GM12865 (cell line): ENCODE measurements at regions not wholly inside any gene's neighbourhood (a gene's known extent, or its start where the extent isn't known, plus 50 kb on each side); places are given as distances from the start of the nearest gene placed in this dataset.

Source experiments
- DNase-seq: peaks from one replicate; pipeline ENCODE4 v3.0.0; 2010; ENCODE audit warnings: low read depth
- H3K4me3 ChIP-seq: 2 replicates; pipeline ENCODE4 v1.5.1; 2011; ENCODE audit warnings: mild to moderate bottlenecking, low read depth, low read length, control low read depth
- TF ChIP-seq, protein P1 (sequence below): IDR thresholded peaks from 2 replicates; pipeline ENCODE4 v1.5.1; 2011; ENCODE audit warnings: low read length, control low read depth, low read depth, inconsistent platforms; ENCODE audit not compliant: insufficient read depth; ENCODE audit errors: missing control alignments

DNA sequence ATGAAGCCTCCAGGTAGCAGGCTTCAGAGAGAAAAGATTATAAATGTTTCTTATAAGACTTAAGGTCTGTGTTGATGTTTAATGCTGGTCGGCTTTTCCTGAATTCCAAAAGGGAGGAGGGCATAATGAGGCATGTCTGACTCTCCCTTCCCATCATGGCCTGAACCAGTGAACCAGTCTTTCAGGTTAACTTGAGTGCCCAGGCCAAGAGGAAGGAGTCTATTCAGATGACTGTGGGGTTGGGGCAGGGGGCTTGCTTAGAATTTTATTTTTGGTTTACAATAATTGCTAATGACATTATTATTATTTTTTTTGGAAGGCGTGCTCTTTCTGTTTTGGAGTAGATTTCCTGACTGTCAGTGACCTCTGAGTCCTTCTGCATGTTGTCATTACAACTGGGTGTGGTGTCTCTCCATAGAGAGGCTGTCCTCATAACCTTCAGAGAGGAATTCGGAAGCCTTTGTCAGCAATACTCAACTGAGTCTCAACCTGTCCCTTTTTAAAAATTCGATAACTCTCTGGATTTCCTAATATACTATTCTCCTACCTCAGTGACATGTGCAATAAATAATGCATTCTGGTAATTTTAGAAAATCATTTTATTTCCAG is 275.1 kb upstream of the CXCR4 start:
- TF ChIP-seq, protein P1, sequence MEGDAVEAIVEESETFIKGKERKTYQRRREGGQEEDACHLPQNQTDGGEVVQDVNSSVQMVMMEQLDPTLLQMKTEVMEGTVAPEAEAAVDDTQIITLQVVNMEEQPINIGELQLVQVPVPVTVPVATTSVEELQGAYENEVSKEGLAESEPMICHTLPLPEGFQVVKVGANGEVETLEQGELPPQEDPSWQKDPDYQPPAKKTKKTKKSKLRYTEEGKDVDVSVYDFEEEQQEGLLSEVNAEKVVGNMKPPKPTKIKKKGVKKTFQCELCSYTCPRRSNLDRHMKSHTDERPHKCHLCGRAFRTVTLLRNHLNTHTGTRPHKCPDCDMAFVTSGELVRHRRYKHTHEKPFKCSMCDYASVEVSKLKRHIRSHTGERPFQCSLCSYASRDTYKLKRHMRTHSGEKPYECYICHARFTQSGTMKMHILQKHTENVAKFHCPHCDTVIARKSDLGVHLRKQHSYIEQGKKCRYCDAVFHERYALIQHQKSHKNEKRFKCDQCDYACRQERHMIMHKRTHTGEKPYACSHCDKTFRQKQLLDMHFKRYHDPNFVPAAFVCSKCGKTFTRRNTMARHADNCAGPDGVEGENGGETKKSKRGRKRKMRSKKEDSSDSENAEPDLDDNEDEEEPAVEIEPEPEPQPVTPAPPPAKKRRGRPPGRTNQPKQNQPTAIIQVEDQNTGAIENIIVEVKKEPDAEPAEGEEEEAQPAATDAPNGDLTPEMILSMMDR: no peak
- H3K4me3 ChIP-seq: no peak overlapping the region
- no peak for DNase-seq

DNA sequence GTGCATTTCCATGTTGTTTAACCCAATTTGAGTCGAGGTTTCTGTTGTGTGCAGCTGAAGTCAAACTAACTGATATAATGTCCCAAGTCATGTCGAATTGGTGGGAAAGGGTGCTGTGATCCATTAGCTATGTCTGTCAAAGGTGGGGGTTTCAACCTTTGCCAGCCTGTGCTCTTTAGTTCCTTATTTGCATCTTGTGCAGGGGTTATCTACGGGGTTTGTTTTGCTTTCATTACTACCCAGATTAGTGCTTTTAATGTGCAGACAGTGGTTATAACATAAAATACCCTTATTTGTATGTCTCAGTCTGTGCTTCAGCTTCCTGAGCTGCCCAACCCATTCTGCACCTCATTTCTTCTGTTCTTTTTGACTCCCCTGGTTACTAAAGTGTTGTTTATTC is 271.9 kb upstream of the CXCR4 start:
- H3K4me3 ChIP-seq: peak overlapping the region; percentile 13
- peak; percentile 69 for DNase-seq
- TF ChIP-seq, protein P1: no peak

DNA sequence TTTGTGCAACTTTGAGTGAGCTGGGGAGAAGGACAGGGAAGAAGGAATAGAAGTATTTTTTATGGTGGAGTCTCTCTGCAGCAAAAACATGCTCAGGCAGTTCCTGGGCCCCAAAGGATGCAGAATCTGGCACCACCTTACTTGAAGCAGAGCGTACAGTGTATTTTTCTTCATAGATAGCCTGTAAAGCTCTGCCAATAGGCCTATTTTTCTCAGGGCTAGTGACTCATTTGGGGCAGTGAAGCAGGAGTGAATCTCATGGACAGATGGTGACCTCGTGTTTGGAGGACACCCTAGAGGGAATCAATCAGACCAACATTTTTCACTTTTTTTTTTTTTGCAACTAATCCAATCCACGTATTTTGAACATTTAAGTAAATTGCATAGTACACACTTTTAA is 268.1 kb upstream of the CXCR4 start:
- no peak overlapping the region for H3K4me3 ChIP-seq
- no peak for DNase-seq
- TF ChIP-seq, protein P1: no peak

DNA sequence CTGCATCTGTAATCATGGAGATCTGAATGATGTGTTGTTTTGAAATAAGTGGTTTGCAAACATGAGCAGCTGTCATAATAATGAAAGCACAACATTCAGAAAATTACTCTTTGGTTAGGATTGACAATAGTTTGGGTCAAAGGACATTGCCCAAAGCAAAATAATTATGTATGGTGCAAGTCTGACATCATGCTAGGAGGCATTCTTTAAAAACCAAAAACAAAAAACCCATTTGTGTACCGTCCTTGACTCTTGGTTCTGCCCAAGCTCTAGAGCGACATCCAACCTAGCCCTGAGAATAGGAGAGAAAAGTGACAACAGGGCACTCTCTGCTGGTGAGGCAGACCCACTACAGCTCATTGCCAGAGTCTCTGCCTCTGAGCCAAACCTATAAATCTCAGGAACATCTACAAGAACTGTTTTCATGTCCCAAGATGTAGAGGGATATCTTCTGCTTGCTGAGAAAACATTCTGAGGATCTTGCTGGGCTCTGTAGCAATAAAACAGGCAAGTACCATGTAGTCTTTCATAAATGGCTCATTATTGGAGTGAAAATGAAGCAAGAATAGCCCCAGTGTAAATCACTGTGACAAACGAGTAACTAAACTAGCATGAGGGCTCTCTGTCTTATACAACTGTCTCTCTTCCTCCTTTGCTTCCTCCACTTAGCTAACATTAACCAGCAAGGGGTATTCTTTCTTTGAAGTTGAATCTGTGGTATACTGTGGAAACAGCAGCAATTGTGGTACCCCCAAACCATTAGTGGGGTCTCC is 266.8 kb upstream of the CXCR4 start:
- TF ChIP-seq, protein P1: peak; percentile 76
- DNase-seq: peak; percentile 73
- H3K4me3 ChIP-seq: no peak overlapping the region

DNA sequence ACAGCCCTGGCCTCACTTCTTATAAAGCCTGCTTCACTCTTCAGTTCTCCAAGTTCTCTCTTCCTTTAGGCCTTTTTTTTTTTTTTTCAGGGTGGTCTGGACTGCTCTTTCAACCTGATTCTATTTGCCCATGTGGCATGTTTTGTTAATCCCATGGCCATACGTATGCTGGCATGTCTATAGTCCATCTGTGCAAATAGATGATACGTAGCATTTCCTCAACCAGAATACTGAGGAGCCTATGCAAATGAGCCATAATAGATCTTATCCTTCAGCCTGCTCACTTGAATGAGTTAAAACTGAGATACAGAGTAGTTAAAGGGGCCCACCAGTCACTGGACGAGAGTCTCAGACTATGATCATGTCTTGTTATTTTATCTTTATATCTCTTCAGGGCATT is 265.2 kb upstream of the CXCR4 start:
- DNase-seq: no peak
- H3K4me3 ChIP-seq: no peak overlapping the region

DNA sequence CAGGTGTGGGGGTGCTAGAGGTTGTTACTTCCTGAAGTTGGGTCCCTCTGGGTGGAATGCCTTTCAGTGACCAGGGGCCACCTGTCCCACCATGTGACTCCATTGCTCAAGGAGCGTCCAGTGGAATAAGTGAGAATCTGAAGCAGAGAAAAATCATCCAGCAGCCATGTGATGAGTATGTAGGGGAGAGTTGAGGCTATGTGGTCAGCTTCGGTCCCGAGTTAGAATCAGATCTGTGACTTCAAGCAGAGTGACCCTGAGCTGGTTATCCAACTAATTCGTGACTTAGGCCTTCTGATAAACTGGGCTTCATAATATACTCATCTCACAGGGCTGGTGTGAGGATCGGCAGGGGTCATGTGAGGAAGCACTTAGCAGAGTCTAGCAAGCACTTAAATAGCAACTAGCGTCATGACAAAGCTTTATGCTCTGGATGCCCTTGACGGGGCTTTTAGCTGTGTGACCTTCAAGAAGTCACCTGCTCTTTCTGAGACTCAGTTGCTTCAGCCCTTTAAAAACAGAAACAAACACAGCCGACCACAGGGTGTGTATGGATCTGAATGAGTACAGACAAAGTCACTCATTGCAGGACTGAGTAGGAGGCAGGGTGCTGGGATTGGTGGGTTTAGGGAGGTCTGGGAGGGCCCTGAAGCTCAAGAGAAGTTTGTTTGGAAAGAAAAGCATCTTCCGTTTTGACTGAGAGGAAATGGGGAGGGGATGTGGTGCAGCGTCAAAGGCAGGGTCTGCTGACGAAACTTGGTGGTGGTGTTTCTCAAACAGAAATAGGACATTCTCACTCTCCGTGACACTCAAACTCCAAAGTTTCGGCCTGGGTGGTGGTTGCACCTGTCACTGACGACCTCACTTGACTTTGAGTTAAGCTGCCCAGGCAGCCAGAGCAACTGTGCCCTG is 264.0 kb upstream of the CXCR4 start:
- peak; percentile 94 for DNase-seq
- H3K4me3 ChIP-seq: no peak overlapping the region
- TF ChIP-seq, protein P1: no peak

More for the DNA sequence above, 265.2 kb upstream of the CXCR4 start:
- TF ChIP-seq, protein P1: no peak
